HCT116 (cell line): ENCODE measurements at regions not wholly inside any gene's neighbourhood (a gene's known extent, or its start where the extent isn't known, plus 50 kb on each side); places are given as distances from the start of the nearest gene placed in this dataset.

Source experiments
- ATAC-seq: fragments of 200-7000 bp; cut with Tn5 transposase; 2 replicates; pipeline ENCODE4 v1.9.1; 2020; ENCODE audit warnings: mild to moderate bottlenecking, moderate library complexity
- BruUV-seq: library from RNA; stranded (reverse); fragments of 400-500 nt; replicated peaks from 2 replicates; lab custom pipeline; 2021; lab: Mats Ljungman, UMichigan
- CTCF ChIA-PET: fragments of 300-600 bp; sonication (Branson Sonifier 250); formaldehyde crosslinking; loops from one replicate; lab custom pipeline; 2021; ENCODE audit warnings: antibody characterized with exemption; lab: Charles Lee
- POLR2A ChIA-PET: fragments of 300-600, 350-600 bp; sonication (Branson Sonifier 250); formaldehyde crosslinking; loops from one replicate; lab custom pipeline; 2021; ENCODE audit warnings: antibody characterized with exemption; lab: Charles Lee
- RAD21 ChIA-PET, 2 experiments: fragments of 300-600 bp; sonication (Branson Sonifier 250); formaldehyde crosslinking; loops; one replicate each; lab custom pipeline; 2023; ENCODE audit warnings: low total read pairs in 2 of 2; ENCODE audit not compliant: uncharacterized antibody in 2 of 2, unreplicated experiment in 2 of 2, low non-redundant PET in 1 of 2; lab: Charles Lee
- DNase-seq: peaks from one replicate; pipeline ENCODE4 v3.0.0-alpha.2; 2010; ENCODE audit warnings: low read depth, low spot score
- H2AFZ ChIP-seq: fragments of 200-600 bp; shearing (Covaris generic), sonication (generic); 2 replicates; pipeline ENCODE4 v1.6.1; 2017; ENCODE audit warnings: low read depth, mixed run types, mixed read lengths, antibody characterized with exemption, low read length; ENCODE audit not compliant: poor library complexity, severe bottlenecking
- H3K27ac ChIP-seq: 2 replicates; pipeline ENCODE4 v1.5.1; 2012; ENCODE audit warnings: low read depth, low read length
- H3K27me3 ChIP-seq: fragments of 200-600 bp; sonication (generic); 2 replicates; pipeline ENCODE4 v1.6.1; 2016; ENCODE audit warnings: mixed run types, low read length, mixed read lengths; ENCODE audit not compliant: insufficient read depth
- H3K36me3 ChIP-seq, 2 experiments: fragments of 200-500 bp in 1 of 2; fragments of 200-600 bp in 1 of 2; sonication (Bioruptor generic) in 1 of 2; sonication (generic) in 1 of 2; 2 replicates each; pipeline versions ENCODE4 v1.5.1 to v1.6.1; 2014 to 2016; ENCODE audit warnings: low read length in 2 of 2, inconsistent platforms in 1 of 2, mixed read lengths in 1 of 2, mixed run types in 1 of 2; ENCODE audit not compliant: insufficient read depth in 2 of 2, control insufficient read depth in 1 of 2
- H3K4me1 ChIP-seq, 2 experiments: fragments of 200-600 bp in 1 of 2; sonication (generic) in 1 of 2; 2 replicates each; pipeline versions ENCODE4 v1.5.1 to v1.6.1; 2012 to 2017; ENCODE audit warnings: low read length in 2 of 2, inconsistent platforms in 1 of 2, mild to moderate bottlenecking in 1 of 2, mixed read lengths in 1 of 2, mixed run types in 1 of 2, moderate library complexity in 1 of 2; ENCODE audit not compliant: insufficient read depth in 2 of 2, control insufficient read depth in 1 of 2
- H3K4me2 ChIP-seq: fragments of 200-600 bp; sonication (generic); 2 replicates; pipeline ENCODE4 v1.6.1; 2017; ENCODE audit warnings: mixed run types, low read length, mixed read lengths
- H3K4me3 ChIP-seq, 2 experiments: fragments of 200-600 bp in 1 of 2; sonication (generic) in 1 of 2; replicated peaks in 1 of 2; 2 replicates each; pipeline ENCODE4 v1.5.1; 2011 to 2016; ENCODE audit warnings: low read length in 2 of 2, control low read depth in 1 of 2, low read depth in 1 of 2, mild to moderate bottlenecking in 1 of 2, mixed read lengths in 1 of 2, mixed run types in 1 of 2
- H3K79me2 ChIP-seq: fragments of 200-600 bp; sonication (generic); 2 replicates; pipeline ENCODE4 v1.6.1; 2017; ENCODE audit warnings: mild to moderate bottlenecking, mixed run types, low read length, moderate library complexity, mixed read lengths; ENCODE audit not compliant: insufficient read depth
- H3K9ac ChIP-seq: fragments of 200-600 bp; sonication (generic); 2 replicates; pipeline ENCODE4 v1.6.1; 2016; ENCODE audit warnings: low read length, mixed read lengths
- H3K9me2 ChIP-seq: fragments of 200-600 bp; sonication (generic), shearing (Covaris generic); 2 replicates; pipeline ENCODE4 v1.6.1; 2017; ENCODE audit warnings: mixed run types, mild to moderate bottlenecking, moderate library complexity; ENCODE audit not compliant: insufficient read depth
- H3K9me3 ChIP-seq, 2 experiments: fragments of 200-500 bp in 1 of 2; fragments of 200-600 bp in 1 of 2; sonication (Bioruptor generic) in 1 of 2; sonication (generic) in 1 of 2; 2 replicates each; pipeline ENCODE4 v1.6.1; 2014 to 2017; ENCODE audit warnings: low read length in 2 of 2, mixed read lengths in 2 of 2, inconsistent platforms in 1 of 2, low read depth in 1 of 2, mild to moderate bottlenecking in 1 of 2, mixed run types in 1 of 2, moderate library complexity in 1 of 2; ENCODE audit not compliant: control insufficient read depth in 1 of 2, insufficient read depth in 1 of 2
- H4K20me1 ChIP-seq: fragments of 200-600 bp; sonication (generic), shearing (Covaris generic); 2 replicates; pipeline ENCODE4 v1.6.1; 2017; ENCODE audit warnings: mixed run types, mild to moderate bottlenecking, moderate library complexity; ENCODE audit not compliant: insufficient read depth
- CBX3 ChIP-seq: IDR thresholded peaks from 2 replicates; pipeline ENCODE4 v1.6.1; 2012; ENCODE audit warnings: low read depth
- CEBPB ChIP-seq: IDR thresholded peaks from 2 replicates; pipeline ENCODE4 v1.6.1; 2012; ENCODE audit warnings: low read depth
- EGR1 ChIP-seq: IDR thresholded peaks from 2 replicates; pipeline ENCODE4 v1.6.1; 2012; ENCODE audit warnings: low read depth
- ELF1 ChIP-seq: IDR thresholded peaks from 2 replicates; pipeline ENCODE4 v1.6.1; 2012; ENCODE audit warnings: low read depth, borderline replicate concordance
- EZH2 ChIP-seq: fragments of 200-600 bp; sonication (generic); IDR thresholded peaks from 2 replicates; pipeline ENCODE4 v1.6.1; 2017; ENCODE audit warnings: antibody characterized with exemption, mixed run types
- FOSL1 ChIP-seq: IDR thresholded peaks from 2 replicates; pipeline ENCODE4 v1.6.1; 2012; ENCODE audit warnings: low read depth
- JUND ChIP-seq: IDR thresholded peaks from 2 replicates; pipeline ENCODE4 v1.6.1; 2012
- RAD21 ChIP-seq: IDR thresholded peaks from 2 replicates; pipeline ENCODE4 v1.6.1; 2012; ENCODE audit warnings: low read depth, mild to moderate bottlenecking
- REST ChIP-seq: IDR thresholded peaks from 2 replicates; pipeline ENCODE4 v1.6.1; 2012; ENCODE audit warnings: low read depth
- SRF ChIP-seq: IDR thresholded peaks from 2 replicates; pipeline ENCODE4 v1.6.1; 2012; ENCODE audit warnings: low read depth
- intact Hi-C: fragments of 100-400 bp; cut with micrococcal nuclease; formaldehyde crosslinking; loops from 2 replicates; pipeline ENCODE4 v1.10.0; 2022

GRCh38 chr6:167745670-167746389 is 80.9 kb upstream of the AFDN start:
- Histone ChIP-seq H4K20me1 (no peaks in the 10 kb centered on the region; the same call in 1 of the 2 replicates), H3K9ac (no peak overlapping the region), H3K27me3 (no peaks in the 10 kb centered on the region; the same call in 1 of the 2 replicates), H3K4me3 (no peak overlapping the region), H3K36me3 (no peaks in the 10 kb centered on the region), H3K9me3 (no peaks in the 10 kb centered on the region), H2AFZ (no peak overlapping the region), H3K4me2 (no peak overlapping the region), H3K27ac (no peak overlapping the region), H3K4me1 (peaks cover 0 to 1% of the 10 kb centered on the region in 2 experiments; a peak in 1 of 4 replicates), H3K79me2 (no peaks in the 10 kb centered on the region), H3K9me2 (no peaks in the 10 kb centered on the region)
- TF ChIP-seq EGR1, result no peak
- no peak for TF ChIP-seq REST
- TF ChIP-seq RAD21, result no peak
- no peak for TF ChIP-seq JUND
- no peak for TF ChIP-seq CBX3
- no peak for TF ChIP-seq FOSL1
- TF ChIP-seq EZH2, result no peak
- TF ChIP-seq ELF1, result no peak
- TF ChIP-seq SRF, result no peak
- TF ChIP-seq CEBPB, result no peak
- BruUV-seq, result no TSS peak
- DNase-seq (no peak), ATAC-seq (no peak)
- intact Hi-C loops, result no loop called here
- ChIA-PET POLR2A (no interaction called here), RAD21 (no interaction called here), CTCF (no interaction called here)
